ENCODE measurements at regions not wholly inside any gene's neighbourhood (a gene's known extent, or its start where the extent isn't known, plus 50 kb on each side); places are given as distances from the start of the nearest gene placed in this dataset.

GRCh38 chr21:16307256-16307655 lies 577.5 kb downstream of the USP25 start:
- TF ChIP-seq CTCF (IDR thresholded peaks at IDR 0.05; ENCODE audit: low read depth, low read length, missing control alignments): no peak
- peak overlapping the region; percentile 46 for H3K4me3 ChIP-seq (ENCODE audit: low read depth, low read length)
- DNase-seq (ENCODE audit: low read depth): no peak
- in situ Hi-C loops (cut with HindIII; ENCODE audit: low sequenced_read_pairs): no loop called here

- DNase-seq (ENCODE audit: low read depth): peak; percentile 27
- in situ Hi-C loops (cut with HindIII; ENCODE audit: low sequenced_read_pairs): no loop called here
- TF ChIP-seq CTCF (IDR thresholded peaks at IDR 0.05; ENCODE audit: low read depth, low read length, missing control alignments): no peak
- H3K4me3 ChIP-seq (ENCODE audit: low read depth, low read length): peak overlapping the region; percentile 46
Measured at GRCh38 chr21:16308269-16308668, 578.5 kb downstream of the USP25 start.

GRCh38 chr21:16309250-16309971 lies 579.6 kb downstream of the USP25 start:
- peak overlapping the region; percentile 18 for H3K4me3 ChIP-seq (ENCODE audit: low read depth, low read length)
- in situ Hi-C loops (cut with HindIII; ENCODE audit: low sequenced_read_pairs): no loop called here
- DNase-seq (ENCODE audit: low read depth): peak; percentile 79
- TF ChIP-seq CTCF (IDR thresholded peaks at IDR 0.05; ENCODE audit: low read depth, low read length, missing control alignments): no peak

GRCh38 chr21:16310176-16310575 lies 580.4 kb downstream of the USP25 start:
- no peak overlapping the region for H3K4me3 ChIP-seq (ENCODE audit: low read depth, low read length)
- DNase-seq (ENCODE audit: low read depth): no peak
- no peak for TF ChIP-seq CTCF (IDR thresholded peaks at IDR 0.05; ENCODE audit: low read depth, low read length, missing control alignments)
- in situ Hi-C loops (cut with HindIII; ENCODE audit: low sequenced_read_pairs): no loop called here

GRCh38 chr21:16311229-16311628 lies 581.4 kb downstream of the USP25 start:
- no peak for DNase-seq (ENCODE audit: low read depth)
- in situ Hi-C loops (cut with HindIII; ENCODE audit: low sequenced_read_pairs): no loop called here
- TF ChIP-seq CTCF (IDR thresholded peaks at IDR 0.05; ENCODE audit: low read depth, low read length, missing control alignments): no peak

GRCh38 chr21:16312321-16312720 lies 582.5 kb downstream of the USP25 start:
- in situ Hi-C loops (cut with HindIII; ENCODE audit: low sequenced_read_pairs): no loop called here
- TF ChIP-seq CTCF (IDR thresholded peaks at IDR 0.05; ENCODE audit: low read depth, low read length, missing control alignments): no peak
- DNase-seq (ENCODE audit: low read depth): no peak
- H3K4me3 ChIP-seq (ENCODE audit: low read depth, low read length): no peak overlapping the region

More at GRCh38 chr21:16311229-16311628, 581.4 kb downstream of the USP25 start:
- H3K4me3 ChIP-seq (ENCODE audit: low read depth, low read length): no peak overlapping the region

Data from astrocyte of the cerebellum (primary cell).